ENCODE measurements at regions not wholly inside any gene's neighbourhood (a gene's known extent, or its start where the extent isn't known, plus 50 kb on each side); places are given as distances from the start of the nearest gene placed in this dataset.

DNA sequence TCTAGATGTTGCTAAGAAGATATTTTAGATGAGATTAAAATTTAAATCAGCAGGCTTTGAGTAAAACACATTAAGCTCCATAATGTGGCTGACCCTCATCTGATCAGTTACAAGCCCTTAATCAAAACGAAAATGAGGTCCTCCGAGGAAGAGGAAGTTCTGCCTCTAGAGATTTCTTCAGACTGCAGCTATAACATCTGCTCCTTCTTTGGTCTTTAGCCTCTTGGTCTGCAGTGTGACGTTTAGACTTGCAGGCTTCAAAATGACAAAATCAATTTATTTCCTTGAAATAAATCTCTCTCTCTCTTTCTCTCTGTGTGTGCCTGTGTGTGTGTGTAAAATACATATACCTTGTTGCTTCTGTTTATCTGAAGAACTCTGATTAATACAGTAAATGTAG lies 1429.8 kb upstream of the CDH9 start:
- H3K4me3 ChIP-seq (ENCODE audit: low read depth, low read length): no peak overlapping the region
- no peak for DNase-seq (ENCODE audit: low read depth)

DNA sequence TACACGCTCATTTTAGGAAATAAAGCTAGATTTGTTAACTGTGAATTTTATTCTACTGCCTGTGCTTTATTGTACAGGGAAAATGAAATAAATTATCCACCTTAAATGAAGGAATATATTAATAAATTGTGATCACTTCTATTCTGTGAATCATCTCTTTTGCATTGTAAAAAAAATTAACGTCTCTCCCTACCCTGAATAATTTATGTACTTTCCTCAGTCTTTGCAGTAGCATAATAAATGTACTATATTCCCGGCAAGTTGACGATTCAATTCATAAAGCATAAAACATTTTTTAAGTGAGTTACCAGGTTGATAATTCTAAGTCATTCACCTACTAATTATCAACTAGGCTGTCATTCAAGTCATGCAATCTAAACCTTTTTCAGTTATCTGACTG lies 1425.3 kb upstream of the CDH9 start:
- no peak for DNase-seq (ENCODE audit: low read depth)
- TF ChIP-seq, protein P1, sequence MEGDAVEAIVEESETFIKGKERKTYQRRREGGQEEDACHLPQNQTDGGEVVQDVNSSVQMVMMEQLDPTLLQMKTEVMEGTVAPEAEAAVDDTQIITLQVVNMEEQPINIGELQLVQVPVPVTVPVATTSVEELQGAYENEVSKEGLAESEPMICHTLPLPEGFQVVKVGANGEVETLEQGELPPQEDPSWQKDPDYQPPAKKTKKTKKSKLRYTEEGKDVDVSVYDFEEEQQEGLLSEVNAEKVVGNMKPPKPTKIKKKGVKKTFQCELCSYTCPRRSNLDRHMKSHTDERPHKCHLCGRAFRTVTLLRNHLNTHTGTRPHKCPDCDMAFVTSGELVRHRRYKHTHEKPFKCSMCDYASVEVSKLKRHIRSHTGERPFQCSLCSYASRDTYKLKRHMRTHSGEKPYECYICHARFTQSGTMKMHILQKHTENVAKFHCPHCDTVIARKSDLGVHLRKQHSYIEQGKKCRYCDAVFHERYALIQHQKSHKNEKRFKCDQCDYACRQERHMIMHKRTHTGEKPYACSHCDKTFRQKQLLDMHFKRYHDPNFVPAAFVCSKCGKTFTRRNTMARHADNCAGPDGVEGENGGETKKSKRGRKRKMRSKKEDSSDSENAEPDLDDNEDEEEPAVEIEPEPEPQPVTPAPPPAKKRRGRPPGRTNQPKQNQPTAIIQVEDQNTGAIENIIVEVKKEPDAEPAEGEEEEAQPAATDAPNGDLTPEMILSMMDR (IDR thresholded peaks at IDR 0.05; ENCODE audit: insufficient read depth, low read length): no peak
- H3K4me3 ChIP-seq (ENCODE audit: low read depth, low read length): no peak overlapping the region

More for the DNA sequence above, 1429.8 kb upstream of the CDH9 start:
- TF ChIP-seq, protein P1 (IDR thresholded peaks at IDR 0.05; ENCODE audit: insufficient read depth, low read length): no peak

DNA sequence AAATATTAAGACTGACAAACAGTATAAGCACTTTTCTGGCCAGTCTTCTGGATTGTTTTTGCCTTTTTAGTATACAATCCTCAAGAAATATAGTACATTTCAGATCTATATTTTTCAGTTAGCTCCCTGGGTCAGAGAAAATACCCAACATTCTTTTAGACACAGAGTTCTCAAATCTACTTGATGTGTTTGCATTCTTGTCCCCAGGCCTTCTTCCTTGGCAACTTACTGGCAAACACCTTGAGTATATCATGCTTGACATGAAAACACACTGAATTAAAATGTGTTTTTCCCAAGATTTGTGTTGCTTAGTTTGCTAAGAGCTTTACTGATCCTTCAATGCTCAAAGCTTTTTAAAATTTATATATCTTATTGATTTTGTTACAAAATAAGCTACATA lies 1413.1 kb upstream of the CDH9 start:
- no peak for DNase-seq (ENCODE audit: low read depth)
- no peak overlapping the region for H3K4me3 ChIP-seq (ENCODE audit: low read depth, low read length)
- TF ChIP-seq, protein P1 (IDR thresholded peaks at IDR 0.05; ENCODE audit: insufficient read depth, low read length): no peak

DNA sequence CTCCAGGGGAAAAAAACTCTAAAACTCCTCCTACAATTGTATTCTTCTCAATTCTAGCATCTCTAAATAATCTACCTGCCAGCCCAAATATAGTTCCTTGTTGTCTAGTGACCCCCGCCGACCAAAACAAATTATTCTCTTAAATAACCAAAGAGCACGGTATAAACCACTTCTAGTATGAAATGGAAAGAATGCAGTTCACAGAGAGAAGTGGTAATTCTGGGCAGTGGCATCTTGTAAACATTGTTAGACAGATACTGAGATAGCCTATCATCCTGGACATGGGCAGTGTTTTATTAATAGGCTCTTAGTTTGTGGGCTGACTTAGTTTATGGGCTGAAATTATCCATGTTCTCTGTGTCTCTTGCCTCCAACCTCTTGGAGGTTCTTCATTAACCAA lies 1412.6 kb upstream of the CDH9 start:
- TF ChIP-seq, protein P1 (IDR thresholded peaks at IDR 0.05; ENCODE audit: insufficient read depth, low read length): no peak
- H3K4me3 ChIP-seq (ENCODE audit: low read depth, low read length): no peak overlapping the region
- DNase-seq (ENCODE audit: low read depth): no peak

DNA sequence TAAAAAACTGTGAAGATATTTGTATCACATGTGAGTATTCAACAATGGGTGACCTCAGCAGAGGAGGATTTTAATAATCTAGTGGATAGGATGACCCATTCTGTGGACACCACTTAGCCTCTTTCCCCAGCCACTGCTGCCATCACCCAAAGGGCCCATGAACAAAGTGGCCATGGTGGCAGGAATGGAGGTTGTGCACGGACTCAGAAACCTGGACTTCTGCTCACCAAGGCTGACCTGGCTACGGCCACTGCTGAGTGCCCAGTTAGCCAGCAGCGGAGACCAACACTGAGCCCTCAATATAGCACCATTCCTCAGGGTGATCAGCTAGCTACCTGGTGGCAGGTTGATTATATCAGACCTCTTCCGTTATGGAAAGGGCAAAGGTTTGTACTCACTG lies 1410.4 kb upstream of the CDH9 start:
- H3K4me3 ChIP-seq (ENCODE audit: low read depth, low read length): no peak overlapping the region

DNA sequence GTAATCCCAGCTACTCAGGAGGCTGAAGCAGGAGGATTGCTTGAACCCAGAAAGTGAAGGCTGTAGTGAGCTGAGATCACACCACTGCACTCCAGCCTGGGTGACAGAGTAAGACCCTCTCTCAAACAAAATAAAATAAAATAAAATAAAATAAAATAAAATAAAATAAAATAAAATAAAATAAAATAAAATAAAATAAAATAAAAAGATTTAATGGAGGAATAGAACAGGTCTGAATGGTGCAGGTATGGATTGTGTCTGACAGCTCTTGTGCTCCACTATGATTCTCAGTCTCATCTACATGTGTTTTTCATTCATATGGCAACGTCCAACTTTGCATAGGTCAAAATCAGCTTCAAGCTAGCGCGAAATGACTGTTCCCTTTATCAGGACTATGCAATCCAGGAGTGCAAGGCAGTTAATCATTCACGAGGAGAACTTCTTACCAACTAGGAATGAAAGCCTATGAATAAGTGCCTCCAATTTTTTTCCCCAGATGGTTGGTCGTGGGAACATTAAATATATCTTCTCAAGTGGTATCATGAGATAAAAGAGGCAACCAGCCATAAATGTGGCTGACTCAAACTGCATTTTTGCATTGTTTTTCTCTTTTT lies 1392.3 kb upstream of the CDH9 start:
- no peak for DNase-seq (ENCODE audit: low read depth)
- H3K4me3 ChIP-seq (ENCODE audit: low read depth, low read length): no peak overlapping the region
- TF ChIP-seq, protein P1 (IDR thresholded peaks at IDR 0.05; ENCODE audit: insufficient read depth, low read length): no peak

More for the DNA sequence above, 1410.4 kb upstream of the CDH9 start:
- TF ChIP-seq, protein P1 (IDR thresholded peaks at IDR 0.05; ENCODE audit: insufficient read depth, low read length): no peak
- DNase-seq (ENCODE audit: low read depth): no peak

DNA sequence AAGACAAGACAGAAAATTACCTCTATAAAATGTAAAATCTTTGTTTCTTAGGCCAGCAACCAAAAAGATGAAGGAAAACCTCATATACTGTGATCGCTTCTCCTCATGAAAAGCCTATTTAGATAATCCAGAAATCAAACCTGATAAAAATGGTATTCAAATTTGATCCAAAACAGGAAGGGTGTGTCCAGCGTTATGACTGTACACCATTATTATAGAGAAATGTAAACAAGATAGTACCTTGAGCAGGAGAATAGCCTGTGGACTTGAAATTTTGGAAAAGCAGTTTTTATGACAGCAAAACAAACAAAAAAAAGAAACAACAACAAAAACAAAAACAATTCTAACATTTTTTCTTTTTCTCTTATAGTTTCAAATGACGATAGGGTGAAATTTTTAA lies 1382.8 kb upstream of the CDH9 start:
- TF ChIP-seq, protein P1 (IDR thresholded peaks at IDR 0.05; ENCODE audit: insufficient read depth, low read length): no peak
- no peak for DNase-seq (ENCODE audit: low read depth)
- H3K4me3 ChIP-seq (ENCODE audit: low read depth, low read length): no peak overlapping the region
